Panc1 (cell line): ENCODE measurements at regions not wholly inside any gene's neighbourhood (a gene's known extent, or its start where the extent isn't known, plus 50 kb on each side); places are given as distances from the start of the nearest gene placed in this dataset.

Experiments used
- ATAC-seq: fragments of 200-7000 bp; cut with Tn5 transposase; 2 replicates; pipeline ENCODE4 v1.9.1; 2020; ENCODE audit warnings: mild to moderate bottlenecking, moderate library complexity
- BruUV-seq: library from RNA; stranded (reverse); fragments of 400-500 nt; replicated peaks from 2 replicates; lab custom pipeline; 2021; lab: Mats Ljungman, UMichigan
- CTCF ChIA-PET: fragments of 300-600 bp; sonication (Branson Sonifier 250); formaldehyde crosslinking; loops from one replicate; lab custom pipeline; 2022; ENCODE audit warnings: antibody characterized with exemption; lab: Charles Lee
- POLR2A ChIA-PET: fragments of 300-600 bp; sonication (Branson Sonifier 250); formaldehyde crosslinking; loops from one replicate; lab custom pipeline; 2022; ENCODE audit warnings: antibody characterized with exemption; lab: Charles Lee
- DNase-seq: peaks from one replicate; pipeline ENCODE4 v3.0.0-alpha.2; 2010; ENCODE audit warnings: low read depth, low spot score
- H3K27ac ChIP-seq: 2 replicates; pipeline ENCODE4 v1.5.1; 2011; ENCODE audit warnings: mild to moderate bottlenecking, low read length, inconsistent platforms
- H3K27me3 ChIP-seq: fragments of 200-500 bp; sonication (Bioruptor generic); 2 replicates; pipeline ENCODE4 v1.6.0; 2014; ENCODE audit warnings: low read length, inconsistent platforms; ENCODE audit not compliant: control insufficient read depth, insufficient read depth
- H3K36me3 ChIP-seq: fragments of 200-500 bp; sonication (Bioruptor generic); 2 replicates; pipeline ENCODE4 v1.5.1; 2014; ENCODE audit warnings: inconsistent platforms, mild to moderate bottlenecking, low read length, moderate library complexity; ENCODE audit not compliant: control insufficient read depth, insufficient read depth
- H3K4me1 ChIP-seq: 2 replicates; pipeline ENCODE4 v1.5.1; 2011; ENCODE audit warnings: inconsistent platforms, mild to moderate bottlenecking, low read length, moderate library complexity; ENCODE audit not compliant: control insufficient read depth, insufficient read depth
- H3K4me3 ChIP-seq, 2 experiments: 2 replicates each; pipeline ENCODE4 v1.5.1; 2011 to 2012; ENCODE audit warnings: low read depth in 2 of 2, low read length in 2 of 2, mild to moderate bottlenecking in 2 of 2, inconsistent platforms in 1 of 2, moderate library complexity in 1 of 2
- H3K9me3 ChIP-seq: fragments of 200-500 bp; sonication (Bioruptor generic); 2 replicates; pipeline ENCODE4 v1.5.1; 2014; ENCODE audit warnings: low read depth, mild to moderate bottlenecking, inconsistent platforms, low read length, moderate library complexity; ENCODE audit not compliant: control insufficient read depth, insufficient read depth
- CTCF ChIP-seq: fragments of 450-650 bp; IDR thresholded peaks from 2 replicates; pipeline ENCODE4 v1.5.1; 2017; ENCODE audit warnings: mild to moderate bottlenecking
- POLR2AphosphoS5 ChIP-seq: IDR thresholded peaks from 2 replicates; pipeline ENCODE4 v1.6.1; 2012; ENCODE audit warnings: mild to moderate bottlenecking, low read depth, low read length, moderate library complexity
- REST ChIP-seq, 2 experiments: IDR thresholded peaks; 2 replicates each; pipeline ENCODE4 v1.6.1; 2011 to 2012; ENCODE audit warnings: low read depth in 2 of 2, control low read depth in 1 of 2, low read length in 1 of 2, mild to moderate bottlenecking in 1 of 2, moderate library complexity in 1 of 2; ENCODE audit not compliant: insufficient read depth in 1 of 2
- SIN3A ChIP-seq: IDR thresholded peaks from 2 replicates; pipeline ENCODE4 v1.6.1; 2012; ENCODE audit warnings: low read depth, mild to moderate bottlenecking, low read length, moderate library complexity, borderline replicate concordance; ENCODE audit not compliant: insufficient read depth
- TCF7L2 ChIP-seq: IDR thresholded peaks from 2 replicates; pipeline ENCODE4 v1.6.1; 2011; ENCODE audit warnings: mild to moderate bottlenecking, low read depth, low read length, inconsistent platforms
- in situ Hi-C: cut with HindIII; loops from 2 replicates; pipeline ENCODE4 v1.10.0; 2016; ENCODE audit warnings: low sequenced_read_pairs, low pct_unique_long_range_greater_than_20kb
- intact Hi-C: fragments of 100-400 bp; cut with micrococcal nuclease; formaldehyde crosslinking; loops from one replicate; pipeline ENCODE4 v1.10.0; 2022; ENCODE audit not compliant: unreplicated experiment

- Histone ChIP-seq H3K9me3 (no peaks in the 10 kb centered on the region), H3K36me3 (no peaks in the 10 kb centered on the region), H3K4me3 (no peak overlapping the region), H3K27ac (no peak overlapping the region), H3K27me3 (no peaks in the 10 kb centered on the region), H3K4me1 (no peaks in the 10 kb centered on the region)
- ChIA-PET CTCF (no interaction called here), POLR2A (no interaction called here)
- DNase-seq (no peak), ATAC-seq (no peak)
- BruUV-seq, result no TSS peak
- intact Hi-C loops (no loop called here), in situ Hi-C loops (no loop called here)
- TF ChIP-seq REST (IDR thresholded peaks at IDR 0.05; ENCODE audit: insufficient read depth in 1 of 2, low read depth in 2 of 2, low read length in 1 of 2) (no peak), SIN3A (no peak), POLR2AphosphoS5 (no peak), CTCF (no peak), TCF7L2 (no peak)
These were observed 725.9 kb upstream of the NR2F2 start for GRCh38 chr15:95604634-95605036.

- intact Hi-C loops (no loop called here), in situ Hi-C loops (no loop called here)
- TF ChIP-seq CTCF, result no peak
- no peak for TF ChIP-seq SIN3A
- TF ChIP-seq TCF7L2, result no peak
- TF ChIP-seq POLR2AphosphoS5, result no peak
- no peak for TF ChIP-seq REST (IDR thresholded peaks at IDR 0.05; ENCODE audit: insufficient read depth in 1 of 2, low read depth in 2 of 2, low read length in 1 of 2)
- no peak overlapping the region for H3K27ac ChIP-seq
- no TSS peak for BruUV-seq
- H3K4me1 ChIP-seq, result no peaks in the 10 kb centered on the region
- ATAC-seq (no peak), DNase-seq (no peak)
- no peaks in the 10 kb centered on the region for H3K27me3 ChIP-seq
- CTCF ChIA-PET, result no interaction called here
- no peaks in the 10 kb centered on the region for H3K9me3 ChIP-seq
- no peak overlapping the region for H3K4me3 ChIP-seq
- POLR2A ChIA-PET, result no interaction called here
- H3K36me3 ChIP-seq, result no peaks in the 10 kb centered on the region
These were observed 725.4 kb upstream of the NR2F2 start for GRCh38 chr15:95605098-95605497.
